ENCODE measurements at regions not wholly inside any gene's neighbourhood (a gene's known extent, or its start where the extent isn't known, plus 50 kb on each side); places are given as distances from the start of the nearest gene placed in this dataset.
"Not testable (repeated sequence)": the region's sequence is repeated elsewhere in the genome, so short reads cannot be mapped to it uniquely, and the experiment has no call there.

DNA sequence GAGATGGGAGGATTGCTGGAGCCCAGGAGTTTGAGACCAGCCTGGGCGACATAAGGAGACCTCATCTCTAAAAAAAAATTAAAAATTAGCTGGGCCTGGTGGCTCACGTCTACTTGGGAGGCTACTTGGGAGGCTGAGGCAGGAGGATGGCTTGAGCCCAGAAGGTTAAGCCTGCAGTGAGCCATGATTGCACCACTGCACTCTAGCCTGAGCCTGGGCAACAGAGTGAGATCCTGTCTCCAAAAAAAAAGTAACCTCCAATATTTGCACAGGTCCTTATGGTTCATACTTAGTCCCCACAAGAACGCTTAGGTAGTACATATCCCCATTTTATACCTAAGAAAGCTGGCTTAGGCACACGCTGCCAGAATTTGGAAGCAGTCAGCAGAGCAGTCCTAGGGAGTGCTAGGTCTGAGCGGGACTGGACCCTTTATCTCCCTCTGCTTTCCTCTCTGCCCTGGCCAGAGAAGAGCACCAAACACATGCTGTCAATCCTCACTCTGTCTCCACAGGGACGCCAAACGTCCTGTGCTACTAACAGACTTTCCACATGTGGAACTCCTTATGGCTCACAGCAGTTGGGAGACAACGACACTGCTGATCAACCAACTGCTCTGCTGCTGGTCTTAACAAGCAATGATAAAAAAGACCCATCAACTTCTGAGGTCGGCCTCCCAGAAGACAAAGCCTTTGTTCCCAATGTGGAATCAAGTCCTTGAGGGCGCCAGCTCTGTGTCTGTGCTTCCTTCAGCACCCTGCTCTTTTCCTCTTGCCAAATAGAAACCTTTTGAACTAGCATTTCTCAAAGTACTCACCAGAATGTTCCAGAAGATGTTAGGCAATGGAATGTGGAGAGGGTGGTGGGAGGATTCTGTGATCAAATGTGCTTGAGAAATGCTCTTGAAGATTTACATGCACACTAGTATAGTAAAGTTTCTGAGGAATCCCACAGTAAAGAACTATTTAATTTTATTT, 226.3 kb upstream of the DTNBP1 start:
- H3K9ac ChIP-seq (ENCODE audit: low read length), result no peak overlapping the region
- H4K8ac ChIP-seq (ENCODE audit: low read length), result peak overlapping the region; percentile 79
- no peak for DNase-seq
- H2AK5ac ChIP-seq (ENCODE audit: low read length, severe bottlenecking), result no peak overlapping the region
- H3K27me3 ChIP-seq (ENCODE audit: control insufficient read depth in 1 of 2, insufficient read depth in 1 of 2, low read length in 2 of 2), result no peaks in the 10 kb centered on the region
- no peak overlapping the region for H3K4me2 ChIP-seq (ENCODE audit: low read length, poor library complexity, severe bottlenecking)
- no peaks in the 10 kb centered on the region for H3K36me3 ChIP-seq (ENCODE audit: control insufficient read depth in 1 of 2, insufficient read depth in 2 of 2, low read depth in 1 of 2, low read length in 2 of 2)
- H2AFZ ChIP-seq (ENCODE audit: low read depth, low read length), result no peak overlapping the region
- H3K79me1 ChIP-seq (replicated peaks; ENCODE audit: low read length, poor library complexity, severe bottlenecking), result no peaks in the 10 kb centered on the region
- H3K18ac ChIP-seq (ENCODE audit: low read depth in 1 of 2, low read length in 2 of 2), result peak overlapping the region; percentile 7 to 70
- H4K91ac ChIP-seq (ENCODE audit: low read length), result peak overlapping the region; percentile 14
- H3K23ac ChIP-seq (ENCODE audit: low read length in 2 of 2), result no peak overlapping the region
- H3K9me3 ChIP-seq (ENCODE audit: control insufficient read depth, low read length), result no peaks in the 10 kb centered on the region
- peak overlapping the region; percentile 27 for H2BK120ac ChIP-seq (ENCODE audit: low read depth, low read length)
- H3K27ac ChIP-seq (ENCODE audit: low read length, poor library complexity, severe bottlenecking), result no peak overlapping the region
- no peak overlapping the region for H3K14ac ChIP-seq (ENCODE audit: low read length in 2 of 2)
- peak overlapping the region; percentile 49 to 79 for H2BK12ac ChIP-seq (ENCODE audit: low read length in 2 of 2)
- peak overlapping the region; percentile 38 to 57 for H3K4ac ChIP-seq (ENCODE audit: low read depth in 1 of 2, low read length in 2 of 2)
- H2BK15ac ChIP-seq (ENCODE audit: low read depth, poor library complexity, severe bottlenecking), result no peak overlapping the region
- WGBS, result 85% methylated on average over 10 of the region's 10 CpGs
- no peaks in the 10 kb centered on the region for H3K4me1 ChIP-seq (ENCODE audit: control insufficient read depth, insufficient read depth, low read depth, low read length)
- no peak overlapping the region for H3K4me3 ChIP-seq (ENCODE audit: insufficient read depth in 1 of 2, low read depth in 1 of 2, low read length in 2 of 2)
- H2BK5ac ChIP-seq (ENCODE audit: low read depth, low read length, poor library complexity, severe bottlenecking), result no peak overlapping the region

DNA sequence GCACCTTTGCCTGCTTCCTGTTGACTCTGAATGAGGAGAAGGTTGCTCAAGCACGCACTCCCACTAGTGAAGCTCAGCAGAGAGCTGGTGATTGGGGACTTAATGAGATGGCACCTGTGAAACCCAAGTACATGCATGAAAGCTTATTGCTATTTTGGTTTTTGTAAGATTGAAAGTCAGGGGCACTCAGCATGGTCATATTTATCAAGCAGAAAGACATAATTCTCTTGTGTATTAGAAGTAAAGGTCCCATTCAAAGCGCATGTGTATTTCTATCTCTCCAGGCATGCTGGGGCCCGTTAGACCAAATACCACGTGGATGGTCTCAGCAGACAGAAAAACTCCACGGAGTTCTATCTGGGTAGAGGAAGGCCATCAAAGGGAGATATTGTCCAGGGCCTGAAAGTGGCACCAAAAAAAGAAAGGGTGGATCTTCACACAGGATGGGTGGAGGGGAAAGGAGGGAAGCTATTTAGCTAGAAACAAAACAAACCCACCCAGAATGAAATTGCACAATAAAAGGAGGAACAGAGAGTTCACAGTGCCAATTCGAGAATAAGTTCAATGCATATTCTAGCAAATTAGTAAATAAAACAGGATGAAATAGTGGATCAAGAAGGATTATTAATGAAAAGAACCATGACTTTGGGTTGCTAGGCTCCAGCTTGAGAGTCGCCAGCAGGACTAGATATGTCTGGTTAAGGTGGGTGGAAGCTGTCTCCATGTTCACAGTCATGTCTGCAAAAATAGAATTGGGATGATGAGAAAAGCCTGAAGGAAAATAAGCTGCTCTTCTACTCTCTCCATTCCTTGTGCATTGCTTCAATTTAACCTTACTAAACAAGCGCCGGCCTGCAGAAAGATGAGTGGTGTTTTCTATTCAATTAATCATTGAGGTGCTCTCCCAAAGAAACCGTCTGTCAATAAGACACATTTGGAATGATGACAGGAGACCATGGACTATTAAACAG, 224.9 kb upstream of the DTNBP1 start:
- Histone ChIP-seq H4K91ac (ENCODE audit: low read length) (no peak overlapping the region), H2BK120ac (ENCODE audit: low read depth, low read length) (no peak overlapping the region), H2BK5ac (ENCODE audit: low read depth, low read length, poor library complexity, severe bottlenecking) (no peak overlapping the region), H4K8ac (ENCODE audit: low read length) (no peak overlapping the region), H3K18ac (ENCODE audit: low read depth in 1 of 2, low read length in 2 of 2) (no peak overlapping the region), H3K4me2 (ENCODE audit: low read length, poor library complexity, severe bottlenecking) (no peak overlapping the region), H3K27me3 (ENCODE audit: control insufficient read depth in 1 of 2, insufficient read depth in 1 of 2, low read length in 2 of 2) (no peaks in the 10 kb centered on the region), H2BK15ac (ENCODE audit: low read depth, poor library complexity, severe bottlenecking) (peak overlapping the region; percentile 57), H3K9me3 (ENCODE audit: control insufficient read depth, low read length) (no peaks in the 10 kb centered on the region), H3K23ac (ENCODE audit: low read length in 2 of 2) (no peak overlapping the region), H3K4ac (ENCODE audit: low read depth in 1 of 2, low read length in 2 of 2) (peak overlapping the region in 1 of 2 experiments; percentile 31), H3K14ac (ENCODE audit: low read length in 2 of 2) (no peak overlapping the region), H3K36me3 (ENCODE audit: control insufficient read depth in 1 of 2, insufficient read depth in 2 of 2, low read depth in 1 of 2, low read length in 2 of 2) (no peaks in the 10 kb centered on the region), H3K79me1 (replicated peaks; ENCODE audit: low read length, poor library complexity, severe bottlenecking) (no peaks in the 10 kb centered on the region), H3K9ac (ENCODE audit: low read length) (no peak overlapping the region), H3K4me1 (ENCODE audit: control insufficient read depth, insufficient read depth, low read depth, low read length) (no peaks in the 10 kb centered on the region), H2BK12ac (ENCODE audit: low read length in 2 of 2) (no peak overlapping the region), H3K4me3 (ENCODE audit: insufficient read depth in 1 of 2, low read depth in 1 of 2, low read length in 2 of 2) (no peak overlapping the region), H2AFZ (ENCODE audit: low read depth, low read length) (no peak overlapping the region), H3K27ac (ENCODE audit: low read length, poor library complexity, severe bottlenecking) (no peak overlapping the region), H2AK5ac (ENCODE audit: low read length, severe bottlenecking) (no peak overlapping the region)
- no peak for DNase-seq
- WGBS, result 90% methylated on average over 7 of the region's 10 CpGs

DNA sequence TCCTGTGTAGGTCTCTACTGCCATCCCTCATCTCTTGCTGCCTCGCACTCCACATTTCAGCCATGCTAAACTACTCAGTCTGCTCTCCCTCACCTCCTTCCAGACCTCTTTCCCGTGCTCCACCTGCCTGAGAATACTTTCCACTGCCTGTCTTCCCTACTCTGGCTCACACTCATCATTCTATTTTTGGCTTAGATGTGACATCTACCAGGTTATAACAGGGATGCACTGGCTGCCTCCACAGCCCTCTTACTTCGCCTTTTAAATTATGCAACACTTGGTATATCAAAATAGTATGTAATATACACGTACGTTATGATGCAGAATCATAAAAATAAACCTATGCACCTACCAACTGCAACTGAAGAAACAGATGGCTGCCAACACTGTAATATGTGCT, 222.8 kb upstream of the DTNBP1 start:
- no peak overlapping the region for H2BK5ac ChIP-seq (ENCODE audit: low read depth, low read length, poor library complexity, severe bottlenecking)
- H2AFZ ChIP-seq (ENCODE audit: low read depth, low read length), result no peak overlapping the region
- H3K27ac ChIP-seq (ENCODE audit: low read length, poor library complexity, severe bottlenecking), result no peak overlapping the region

DNA sequence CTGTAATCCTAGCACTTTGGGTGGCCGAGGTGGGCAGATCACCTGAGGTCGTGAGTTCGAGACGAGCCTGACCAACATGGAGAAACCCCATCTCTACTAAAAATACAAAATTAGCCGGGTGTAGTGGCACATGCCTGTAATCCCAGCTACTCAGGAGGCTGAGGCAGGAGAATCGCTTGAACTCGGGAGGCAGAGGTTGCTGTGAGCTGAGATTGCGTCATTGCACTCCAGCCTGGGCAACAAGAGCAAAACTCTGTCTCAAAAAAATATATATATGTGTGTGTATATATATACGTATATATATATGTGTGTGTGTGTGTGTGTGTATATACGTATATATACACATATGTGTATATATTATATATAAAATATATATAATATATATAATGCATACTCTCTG, 220.8 kb upstream of the DTNBP1 start:
- not testable (repeated sequence) for H3K9me3 ChIP-seq (ENCODE audit: control insufficient read depth, low read length); H3K4me2 ChIP-seq (ENCODE audit: low read length, poor library complexity, severe bottlenecking); H4K8ac ChIP-seq (ENCODE audit: low read length); H3K18ac ChIP-seq (ENCODE audit: low read depth in 1 of 2, low read length in 2 of 2); DNase-seq; H2AK5ac ChIP-seq (ENCODE audit: low read length, severe bottlenecking); H3K23ac ChIP-seq (ENCODE audit: low read length in 2 of 2); H3K4me3 ChIP-seq (ENCODE audit: insufficient read depth in 1 of 2, low read depth in 1 of 2, low read length in 2 of 2); H2AFZ ChIP-seq (ENCODE audit: low read depth, low read length); H2BK120ac ChIP-seq (ENCODE audit: low read depth, low read length); H2BK15ac ChIP-seq (ENCODE audit: low read depth, poor library complexity, severe bottlenecking); H3K9ac ChIP-seq (ENCODE audit: low read length); H3K79me1 ChIP-seq (replicated peaks; ENCODE audit: low read length, poor library complexity, severe bottlenecking); H3K27ac ChIP-seq (ENCODE audit: low read length, poor library complexity, severe bottlenecking); H2BK5ac ChIP-seq (ENCODE audit: low read depth, low read length, poor library complexity, severe bottlenecking); H4K91ac ChIP-seq (ENCODE audit: low read length); H3K4ac ChIP-seq (ENCODE audit: low read depth in 1 of 2, low read length in 2 of 2); H3K4me1 ChIP-seq (ENCODE audit: control insufficient read depth, insufficient read depth, low read depth, low read length); H3K14ac ChIP-seq (ENCODE audit: low read length in 2 of 2); H3K27me3 ChIP-seq (ENCODE audit: control insufficient read depth in 1 of 2, insufficient read depth in 1 of 2, low read length in 2 of 2); H2BK12ac ChIP-seq (ENCODE audit: low read length in 2 of 2); H3K36me3 ChIP-seq (ENCODE audit: control insufficient read depth in 1 of 2, insufficient read depth in 2 of 2, low read depth in 1 of 2, low read length in 2 of 2)
- WGBS, result 98% methylated on average over 7 of the region's 10 CpGs

More for the DNA sequence above, 222.8 kb upstream of the DTNBP1 start:
- Histone ChIP-seq H4K91ac (ENCODE audit: low read length) (peak overlapping the region; percentile 11), H3K36me3 (ENCODE audit: control insufficient read depth in 1 of 2, insufficient read depth in 2 of 2, low read depth in 1 of 2, low read length in 2 of 2) (no peaks in the 10 kb centered on the region), H4K8ac (ENCODE audit: low read length) (no peak overlapping the region), H3K23ac (ENCODE audit: low read length in 2 of 2) (no peak overlapping the region), H3K4me1 (ENCODE audit: control insufficient read depth, insufficient read depth, low read depth, low read length) (no peaks in the 10 kb centered on the region), H3K4me2 (ENCODE audit: low read length, poor library complexity, severe bottlenecking) (no peak overlapping the region), H3K4me3 (ENCODE audit: insufficient read depth in 1 of 2, low read depth in 1 of 2, low read length in 2 of 2) (no peak overlapping the region), H3K18ac (ENCODE audit: low read depth in 1 of 2, low read length in 2 of 2) (no peak overlapping the region), H2AK5ac (ENCODE audit: low read length, severe bottlenecking) (no peak overlapping the region), H3K9me3 (ENCODE audit: control insufficient read depth, low read length) (no peaks in the 10 kb centered on the region), H3K9ac (ENCODE audit: low read length) (no peak overlapping the region), H3K4ac (ENCODE audit: low read depth in 1 of 2, low read length in 2 of 2) (peak overlapping the region in 1 of 2 experiments; percentile 15), H2BK120ac (ENCODE audit: low read depth, low read length) (no peak overlapping the region), H3K79me1 (replicated peaks; ENCODE audit: low read length, poor library complexity, severe bottlenecking) (no peaks in the 10 kb centered on the region), H2BK12ac (ENCODE audit: low read length in 2 of 2) (no peak overlapping the region), H3K27me3 (ENCODE audit: control insufficient read depth in 1 of 2, insufficient read depth in 1 of 2, low read length in 2 of 2) (no peaks in the 10 kb centered on the region), H3K14ac (ENCODE audit: low read length in 2 of 2) (no peak overlapping the region), H2BK15ac (ENCODE audit: low read depth, poor library complexity, severe bottlenecking) (no peak overlapping the region)
- 91% methylated on average over 5 of the region's 5 CpGs for WGBS
- no peak for DNase-seq
